GM13976 (cell line): ENCODE measurements at regions not wholly inside any gene's neighbourhood (a gene's known extent, or its start where the extent isn't known, plus 50 kb on each side); places are given as distances from the start of the nearest gene placed in this dataset.

ENCODE experiments used
- DNase-seq: peaks from one replicate; pipeline ENCODE4 v3.0.0; 2012; ENCODE audit warnings: low spot score
- in situ Hi-C: fragments of 300-500 bp; cut with MboI; formaldehyde crosslinking; loops from one replicate; pipeline ENCODE4 v1.12.0; 2022; ENCODE audit warnings: low sequenced_read_pairs, mixed read lengths, inconsistent platforms; ENCODE audit not compliant: unreplicated experiment
- TF ChIP-seq, protein P1 (sequence below): IDR thresholded peaks from 2 replicates; pipeline ENCODE4 v1.5.1; 2012; ENCODE audit warnings: borderline replicate concordance, mild to moderate bottlenecking; ENCODE audit not compliant: insufficient read depth; ENCODE audit errors: extremely low read depth, missing control alignments, control extremely low read depth

DNA sequence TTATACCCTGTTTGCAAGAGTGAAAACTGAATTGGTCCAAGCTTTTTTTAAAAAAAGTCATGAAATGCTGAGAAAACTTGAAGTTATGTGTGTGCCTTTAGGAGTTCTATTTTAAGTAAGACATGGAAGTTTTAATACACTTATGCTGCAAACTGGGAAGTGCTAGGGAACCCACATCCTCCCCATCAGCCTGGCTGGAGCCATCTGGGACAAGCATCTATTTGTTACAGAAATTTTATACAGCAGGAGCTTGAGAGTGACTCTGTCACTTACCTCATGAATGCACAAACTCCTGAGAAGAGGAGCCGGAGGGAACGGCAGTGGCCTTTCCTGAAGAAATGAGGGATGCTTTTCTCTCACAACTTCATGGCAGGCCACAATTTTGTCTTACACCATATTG, 78.2 kb upstream of the SLC44A3 start:
- in situ Hi-C loops: no loop called here
- TF ChIP-seq, protein P1, sequence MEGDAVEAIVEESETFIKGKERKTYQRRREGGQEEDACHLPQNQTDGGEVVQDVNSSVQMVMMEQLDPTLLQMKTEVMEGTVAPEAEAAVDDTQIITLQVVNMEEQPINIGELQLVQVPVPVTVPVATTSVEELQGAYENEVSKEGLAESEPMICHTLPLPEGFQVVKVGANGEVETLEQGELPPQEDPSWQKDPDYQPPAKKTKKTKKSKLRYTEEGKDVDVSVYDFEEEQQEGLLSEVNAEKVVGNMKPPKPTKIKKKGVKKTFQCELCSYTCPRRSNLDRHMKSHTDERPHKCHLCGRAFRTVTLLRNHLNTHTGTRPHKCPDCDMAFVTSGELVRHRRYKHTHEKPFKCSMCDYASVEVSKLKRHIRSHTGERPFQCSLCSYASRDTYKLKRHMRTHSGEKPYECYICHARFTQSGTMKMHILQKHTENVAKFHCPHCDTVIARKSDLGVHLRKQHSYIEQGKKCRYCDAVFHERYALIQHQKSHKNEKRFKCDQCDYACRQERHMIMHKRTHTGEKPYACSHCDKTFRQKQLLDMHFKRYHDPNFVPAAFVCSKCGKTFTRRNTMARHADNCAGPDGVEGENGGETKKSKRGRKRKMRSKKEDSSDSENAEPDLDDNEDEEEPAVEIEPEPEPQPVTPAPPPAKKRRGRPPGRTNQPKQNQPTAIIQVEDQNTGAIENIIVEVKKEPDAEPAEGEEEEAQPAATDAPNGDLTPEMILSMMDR: no peak
- no peak for DNase-seq

DNA sequence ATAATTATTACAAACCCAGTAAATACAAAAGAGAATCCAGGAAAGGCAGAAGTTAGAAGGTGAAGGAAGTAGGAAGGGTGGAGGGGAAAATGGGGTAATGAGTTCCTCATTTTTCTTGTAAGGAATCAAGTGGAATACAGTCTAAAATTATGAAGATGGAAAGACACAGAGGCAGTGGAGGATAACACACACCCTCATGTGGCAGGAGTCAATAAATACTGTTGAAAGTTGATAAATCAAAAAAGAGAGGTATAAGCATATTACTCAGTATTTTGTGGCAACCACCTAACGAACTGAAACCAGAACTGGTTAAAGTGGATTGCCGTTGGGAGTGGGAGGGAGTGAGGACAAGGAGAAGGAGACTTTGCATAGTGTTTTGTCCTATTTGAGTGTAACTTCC, 78.6 kb upstream of the SLC44A3 start:
- in situ Hi-C loops: no loop called here
- TF ChIP-seq, protein P1: no peak

DNA sequence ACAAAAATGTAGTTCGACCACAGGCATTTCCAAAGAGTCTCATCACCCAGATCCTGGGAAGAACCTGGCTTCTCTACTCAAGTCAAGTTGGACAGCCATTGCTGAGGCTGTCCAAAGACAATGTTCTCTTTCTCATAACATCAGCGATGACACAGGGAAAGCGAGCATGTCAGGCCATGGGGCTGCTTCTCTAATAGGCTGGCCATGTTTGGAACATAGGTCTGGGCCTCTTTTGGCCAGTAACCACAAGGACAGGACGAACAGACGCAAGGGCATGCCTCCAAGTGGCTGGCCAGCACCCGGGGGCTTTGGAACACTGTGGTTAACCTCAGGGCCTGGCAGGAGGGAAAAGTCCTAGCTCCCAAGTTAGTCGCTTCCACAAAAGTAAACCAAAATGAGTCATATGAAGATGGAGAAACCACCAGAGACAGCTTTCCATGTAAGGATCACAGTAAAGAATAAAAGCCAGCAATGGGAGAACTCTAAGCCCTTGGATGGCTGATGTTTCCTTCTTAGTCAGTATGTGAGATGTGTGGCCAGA, 80.6 kb upstream of the SLC44A3 start:
- DNase-seq: no peak
- TF ChIP-seq, protein P1: no peak
- in situ Hi-C loops: no loop called here

More for the DNA sequence above, 78.6 kb upstream of the SLC44A3 start:
- DNase-seq: no peak

DNA sequence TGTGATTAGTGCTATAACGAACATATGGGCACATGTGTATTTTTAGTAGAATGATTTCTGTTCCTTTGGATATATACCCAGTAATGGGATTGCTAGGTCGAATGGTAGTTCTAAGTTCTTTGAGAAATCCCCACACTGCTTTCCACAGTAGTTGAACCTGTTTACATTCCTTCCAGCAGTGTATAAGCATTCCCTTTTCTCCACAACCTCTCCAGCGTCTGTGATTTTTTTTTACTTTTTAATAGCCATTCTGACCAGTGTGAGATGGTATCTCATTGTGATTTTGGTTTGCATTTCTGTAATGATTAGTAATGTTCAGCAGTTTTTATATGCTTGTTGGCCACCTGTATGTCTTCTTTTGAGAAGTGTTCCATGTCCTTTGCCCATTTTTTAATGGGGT, 81.8 kb upstream of the SLC44A3 start:
- no peak for DNase-seq
- TF ChIP-seq, protein P1: no peak
- in situ Hi-C loops: no loop called here

DNA sequence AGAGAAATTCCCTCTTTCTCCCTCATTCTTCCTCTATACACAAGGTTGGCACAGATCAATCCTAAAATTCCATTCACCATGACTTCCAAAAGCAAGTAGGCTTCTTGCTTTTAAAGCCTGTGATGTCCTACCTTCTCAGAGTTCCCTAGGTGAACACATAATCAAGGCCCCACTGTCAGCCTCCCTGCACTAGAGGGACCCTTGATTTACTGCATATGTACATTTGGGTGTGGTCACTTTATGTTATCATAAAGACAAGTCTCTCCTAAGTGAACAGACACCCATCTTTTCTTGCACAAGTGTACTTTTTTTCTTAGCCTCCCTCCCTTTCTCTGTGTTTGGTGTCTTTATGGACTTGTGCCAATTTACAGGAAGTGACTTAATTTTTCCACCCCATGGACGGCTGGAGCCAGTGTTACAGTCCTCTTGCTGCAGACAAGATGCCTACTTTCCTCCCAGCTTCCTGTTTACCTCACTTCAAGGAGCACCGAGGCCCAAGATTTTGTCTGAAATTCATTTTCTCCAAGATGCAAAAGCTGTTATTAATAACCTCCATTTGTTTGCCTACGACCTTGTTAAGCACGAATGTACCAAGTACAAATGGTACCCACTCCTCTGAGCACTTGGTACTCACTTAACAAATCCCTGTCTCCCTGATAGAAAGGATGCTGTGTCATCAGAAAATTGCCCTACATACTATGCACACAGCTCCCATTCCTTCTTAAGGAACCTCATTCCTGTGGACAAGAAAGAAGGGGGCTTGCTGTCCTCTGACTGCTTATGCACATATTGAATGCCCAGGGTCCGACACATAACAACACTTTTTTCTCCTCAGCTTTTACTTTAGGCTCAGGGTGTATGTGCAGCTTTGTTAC, 82.8 kb upstream of the SLC44A3 start:
- TF ChIP-seq, protein P1: no peak
- DNase-seq: no peak
- in situ Hi-C loops: no loop called here

DNA sequence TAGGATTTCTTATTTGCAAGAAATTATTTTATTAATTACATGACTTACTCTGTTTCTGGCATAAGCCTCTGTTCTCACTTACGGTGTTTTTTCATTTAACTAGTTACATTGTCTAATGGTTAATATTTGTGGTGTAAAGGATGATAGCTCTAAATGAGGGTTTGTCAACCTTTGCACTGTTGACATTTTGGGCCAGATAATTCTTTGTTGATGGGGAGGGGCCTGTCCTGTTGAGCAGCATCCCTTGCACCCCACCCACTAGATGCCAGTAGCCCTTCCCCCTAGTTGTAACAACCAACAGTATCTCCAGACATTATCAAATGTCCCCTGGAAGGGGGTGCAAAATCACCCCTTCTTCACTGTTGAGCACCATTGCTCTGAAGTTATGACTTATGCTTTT, 83.6 kb upstream of the SLC44A3 start:
- in situ Hi-C loops: no loop called here
- DNase-seq: no peak
- TF ChIP-seq, protein P1: no peak
